Thyroid gland (tissue), 4 donors: ENCODE measurements at regions not wholly inside any gene's neighbourhood (a gene's known extent, or its start where the extent isn't known, plus 50 kb on each side); places are given as distances from the start of the nearest gene placed in this dataset.

ENCODE experiments used
- DNase-seq, 2 donors: peaks; one replicate each; pipeline ENCODE4 v3.0.0-alpha.2; 2019
- H3K27ac ChIP-seq, 3 donors: fragments of 200-600 bp; sonication (generic); 1 replicate in 2 of 3; 2 replicates in 1 of 3; pipeline ENCODE4 v1.5.1; 2016 to 2019; ENCODE audit warnings: mild to moderate bottlenecking in 1 of 3, moderate library complexity in 1 of 3
- H3K27me3 ChIP-seq: fragments of 200-600 bp; sonication (generic); one replicate; pipeline ENCODE4 v1.5.1; 2019
- H3K36me3 ChIP-seq, 2 donors: fragments of 200-600 bp; sonication (generic); one replicate each; pipeline ENCODE4 v1.5.1; 2016 to 2019
- H3K4me1 ChIP-seq, 2 donors: fragments of 200-600 bp; sonication (generic); one replicate each; pipeline ENCODE4 v1.5.1; 2017 to 2019
- H3K4me3 ChIP-seq, 3 donors: fragments of 200-600 bp; sonication (generic); replicated peaks in 1 of 3; 1 replicate in 2 of 3; 2 replicates in 1 of 3; pipeline ENCODE4 v1.5.1; 2016; ENCODE audit warnings: mild to moderate bottlenecking in 1 of 3
- H3K9me3 ChIP-seq: fragments of 200-600 bp; sonication (generic); one replicate; pipeline ENCODE4 v1.5.1; 2017
- POLR2A ChIP-seq, 2 donors: fragments of 450-650 bp; IDR thresholded peaks; one replicate each; pipeline ENCODE4 v1.6.1; 2017; ENCODE audit warnings: antibody characterized with exemption in 2 of 2, mild to moderate bottlenecking in 2 of 2, moderate library complexity in 1 of 2
- WGBS, 2 donors: methylation state at CpG; one replicate each; pipeline ENCODE4 v1.1.5; 2017; 5-methylcytosine and 5-hydroxymethylcytosine counted together
- intact Hi-C: fragments of 100-400 bp; cut with DNase I; formaldehyde crosslinking; loops from one replicate; pipeline ENCODE4 v1.15.1; 2023
- TF ChIP-seq, protein P1 (sequence below), 6 experiments: fragments of 200-600 bp in 3 of 6; fragments of 450-650 bp in 3 of 6; sonication (generic) in 3 of 6; IDR thresholded peaks; one replicate each; pipeline ENCODE4 v1.5.1; 2016 to 2019; ENCODE audit warnings: antibody characterized with exemption in 6 of 6, mild to moderate bottlenecking in 2 of 6, inconsistent platforms in 1 of 6, moderate library complexity in 1 of 6

DNA sequence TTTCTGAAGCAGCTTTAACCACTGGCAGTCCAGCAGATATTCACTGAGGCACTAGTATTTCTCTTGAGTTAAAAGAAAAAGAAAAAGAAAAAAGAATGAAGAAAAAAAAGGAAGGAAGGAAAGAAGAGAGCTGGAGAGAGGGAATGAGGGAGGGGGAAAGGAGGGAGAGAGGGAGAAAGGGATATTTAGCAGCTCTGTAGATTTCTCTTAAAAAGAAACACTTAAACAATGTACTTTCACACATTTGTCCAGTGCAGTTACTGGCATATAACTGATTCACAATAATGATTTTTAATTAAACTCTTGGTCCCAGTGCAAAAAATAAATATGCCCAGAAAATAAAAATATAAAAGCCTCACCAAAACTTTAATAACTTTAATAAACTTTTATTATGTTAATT lies 386.4 kb downstream of the KCNJ2 start:
- intact Hi-C loops: no loop called here
- Histone ChIP-seq H3K36me3 (no peaks in the 10 kb centered on the region), H3K4me1 (no peaks in the 10 kb centered on the region), H3K27ac (no peak overlapping the region), H3K9me3 (no peaks in the 10 kb centered on the region), H3K27me3 (no peaks in the 10 kb centered on the region), H3K4me3 (no peak overlapping the region)
- TF ChIP-seq, protein P1, sequence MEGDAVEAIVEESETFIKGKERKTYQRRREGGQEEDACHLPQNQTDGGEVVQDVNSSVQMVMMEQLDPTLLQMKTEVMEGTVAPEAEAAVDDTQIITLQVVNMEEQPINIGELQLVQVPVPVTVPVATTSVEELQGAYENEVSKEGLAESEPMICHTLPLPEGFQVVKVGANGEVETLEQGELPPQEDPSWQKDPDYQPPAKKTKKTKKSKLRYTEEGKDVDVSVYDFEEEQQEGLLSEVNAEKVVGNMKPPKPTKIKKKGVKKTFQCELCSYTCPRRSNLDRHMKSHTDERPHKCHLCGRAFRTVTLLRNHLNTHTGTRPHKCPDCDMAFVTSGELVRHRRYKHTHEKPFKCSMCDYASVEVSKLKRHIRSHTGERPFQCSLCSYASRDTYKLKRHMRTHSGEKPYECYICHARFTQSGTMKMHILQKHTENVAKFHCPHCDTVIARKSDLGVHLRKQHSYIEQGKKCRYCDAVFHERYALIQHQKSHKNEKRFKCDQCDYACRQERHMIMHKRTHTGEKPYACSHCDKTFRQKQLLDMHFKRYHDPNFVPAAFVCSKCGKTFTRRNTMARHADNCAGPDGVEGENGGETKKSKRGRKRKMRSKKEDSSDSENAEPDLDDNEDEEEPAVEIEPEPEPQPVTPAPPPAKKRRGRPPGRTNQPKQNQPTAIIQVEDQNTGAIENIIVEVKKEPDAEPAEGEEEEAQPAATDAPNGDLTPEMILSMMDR (IDR thresholded peaks at IDR 0.05): no peak
- no peak for TF ChIP-seq POLR2A (IDR thresholded peaks at IDR 0.05)
- DNase-seq: no peak

DNA sequence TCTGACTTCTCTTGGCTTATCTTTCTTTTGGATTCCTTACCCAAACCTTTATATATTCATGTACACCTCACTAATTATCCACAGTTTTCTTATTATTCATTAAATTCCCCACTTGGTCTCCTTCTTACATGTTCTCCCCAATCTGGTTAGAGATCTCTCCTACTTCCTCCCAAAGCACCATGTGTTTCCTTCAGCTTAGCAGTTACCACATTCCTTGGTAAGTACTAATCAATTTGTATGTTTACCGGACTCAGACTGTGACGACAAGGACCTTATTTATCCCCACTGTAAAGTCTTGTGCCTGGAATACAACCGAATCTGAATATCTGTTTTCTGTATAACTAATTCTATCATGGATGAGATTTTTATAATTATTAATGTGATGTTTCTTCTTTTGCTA lies 389.5 kb downstream of the KCNJ2 start:
- Histone ChIP-seq H3K9me3 (no peaks in the 10 kb centered on the region), H3K4me1 (peaks cover 0 to 6% of the 10 kb centered on the region in 2 donors), H3K27ac (no peak overlapping the region), H3K36me3 (no peaks in the 10 kb centered on the region), H3K4me3 (no peak overlapping the region), H3K27me3 (no peaks in the 10 kb centered on the region)
- intact Hi-C loops: no loop called here
- 72 to 86% methylated on average over 3 of the region's 3 CpGs for WGBS, 2 donors
- TF ChIP-seq, protein P1 (IDR thresholded peaks at IDR 0.05): no peak
- no peak for TF ChIP-seq POLR2A (IDR thresholded peaks at IDR 0.05)
- no peak for DNase-seq

DNA sequence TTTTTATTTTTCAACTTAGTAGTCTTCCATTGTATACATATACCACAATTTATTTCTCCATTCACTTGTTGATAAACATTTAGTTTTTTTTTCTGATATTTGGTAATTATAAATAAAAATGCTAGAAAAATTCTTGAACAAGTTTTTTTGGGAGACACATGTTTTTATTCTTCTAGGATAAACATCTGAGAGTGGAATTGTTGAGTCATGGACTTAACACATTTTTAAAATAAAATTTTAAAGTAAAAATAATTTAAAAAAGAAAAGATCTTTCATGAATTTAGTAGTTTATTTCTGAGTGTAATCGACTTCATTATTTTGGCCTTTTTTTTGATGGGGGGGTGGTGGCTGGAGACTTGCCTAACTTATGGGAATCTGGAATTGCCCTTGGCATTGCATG lies 391.1 kb downstream of the KCNJ2 start:
- Histone ChIP-seq H3K27ac (no peak overlapping the region), H3K27me3 (no peaks in the 10 kb centered on the region), H3K4me3 (no peak overlapping the region), H3K36me3 (no peaks in the 10 kb centered on the region), H3K9me3 (no peaks in the 10 kb centered on the region), H3K4me1 (peaks cover 0 to 6% of the 10 kb centered on the region in 2 donors)
- WGBS, 2 donors: 90 to 91% methylated on average over 1 of the region's 1 CpG
- DNase-seq: no peak
- TF ChIP-seq, protein P1 (IDR thresholded peaks at IDR 0.05): no peak
- TF ChIP-seq POLR2A (IDR thresholded peaks at IDR 0.05): no peak
- intact Hi-C loops: no loop called here

DNA sequence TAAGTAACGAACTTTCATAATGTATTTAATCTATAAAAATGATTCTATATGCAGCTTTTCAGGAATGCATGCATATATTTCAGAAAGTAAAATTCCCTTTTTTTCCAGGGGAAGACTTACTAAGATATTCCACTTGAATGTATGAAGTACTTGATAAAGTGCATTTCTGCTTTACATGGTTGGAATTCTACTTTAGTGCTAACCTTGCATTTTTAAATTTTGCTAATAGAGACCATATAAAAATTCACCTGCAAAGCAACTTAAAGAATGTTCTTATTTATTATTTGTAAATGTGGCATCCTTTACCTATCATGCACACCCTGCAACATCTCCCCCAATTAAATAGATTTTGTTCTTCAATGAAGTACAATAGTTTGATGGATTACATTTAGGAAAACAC lies 392.8 kb downstream of the KCNJ2 start:
- H3K36me3 ChIP-seq: no peaks in the 10 kb centered on the region
- H3K9me3 ChIP-seq: no peaks in the 10 kb centered on the region
- no peak for TF ChIP-seq POLR2A (IDR thresholded peaks at IDR 0.05)
- TF ChIP-seq, protein P1 (IDR thresholded peaks at IDR 0.05): no peak
- intact Hi-C loops: no loop called here
- no peak overlapping the region for H3K4me3 ChIP-seq
- no peaks in the 10 kb centered on the region for H3K27me3 ChIP-seq
- no peak for DNase-seq
- WGBS, 2 donors: 94 to 95% methylated on average over 1 of the region's 1 CpG
- H3K4me1 ChIP-seq: peaks cover 0 to 6% of the 10 kb centered on the region in 2 donors
- H3K27ac ChIP-seq: no peak overlapping the region

DNA sequence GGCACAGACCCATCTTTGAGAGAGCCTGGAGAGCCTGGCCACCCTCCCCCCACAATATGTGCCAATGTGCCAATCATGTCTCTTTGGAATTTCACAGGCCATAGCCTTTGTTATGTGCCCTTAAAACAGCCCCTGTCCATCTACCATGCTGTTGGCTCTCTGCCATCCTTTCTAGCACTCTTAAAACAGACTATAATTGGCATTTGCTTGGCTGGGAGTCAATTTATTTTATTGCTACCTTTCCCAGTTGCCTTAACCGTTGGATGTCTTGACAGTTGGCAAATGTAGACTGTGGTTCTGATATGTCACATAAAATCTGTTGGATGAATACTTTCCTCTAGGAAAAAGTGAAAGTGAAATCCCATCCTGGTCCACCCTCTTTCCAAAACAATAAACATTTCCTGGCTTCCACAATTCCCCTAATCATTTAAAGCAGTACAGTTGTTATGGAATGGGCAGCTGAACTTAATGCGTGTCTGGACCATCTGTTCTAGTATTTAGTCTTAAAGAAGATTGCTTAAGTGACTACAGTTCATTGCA lies 394.0 kb downstream of the KCNJ2 start:
- Histone ChIP-seq H3K4me3 (no peak overlapping the region), H3K27ac (no peak overlapping the region), H3K9me3 (no peaks in the 10 kb centered on the region), H3K27me3 (no peaks in the 10 kb centered on the region), H3K4me1 (peaks cover 0 to 6% of the 10 kb centered on the region in 2 donors), H3K36me3 (no peaks in the 10 kb centered on the region)
- no peak for TF ChIP-seq POLR2A (IDR thresholded peaks at IDR 0.05)
- TF ChIP-seq, protein P1 (IDR thresholded peaks at IDR 0.05): no peak
- intact Hi-C loops: no loop called here
- 30 to 35% methylated on average over 2 of the region's 2 CpGs for WGBS, 2 donors
- DNase-seq: peak; percentile 12 to 30
